RCC 7860 (cell line): ENCODE measurements at regions not wholly inside any gene's neighbourhood (a gene's known extent, or its start where the extent isn't known, plus 50 kb on each side); places are given as distances from the start of the nearest gene placed in this dataset.
A peak's percentile ranks its signal among the peaks of the same experiment; 100 is the strongest.
"Not testable (repeated sequence)": the region's sequence is repeated elsewhere in the genome, so short reads cannot be mapped to it uniquely, and the experiment has no call there.

ENCODE experiments used
- DNase-seq: peaks from one replicate; pipeline ENCODE4 v3.0.0-alpha.2; 2015; ENCODE audit warnings: low spot score
- FAIRE-seq: peaks from 2 replicates; lab custom pipeline; 2012; peaks lifted over from hg19 to GRCh38; lab: Jason Lieb, UNC

GRCh38 chr1:222187566-222188332 lies 360.2 kb downstream of the HHIPL2 start:
- DNase-seq (no peak), FAIRE-seq (no peak)

- no peak for DNase-seq
- no peak for FAIRE-seq
Measured at GRCh38 chr1:222182641-222183040, 365.3 kb downstream of the HHIPL2 start.

- FAIRE-seq, result no peak
- no peak for DNase-seq
Measured at GRCh38 chr1:222181191-222181590, 366.7 kb downstream of the HHIPL2 start.

- FAIRE-seq, DNase-seq: not testable (repeated sequence)
Measured at GRCh38 chr1:222177496-222177895, 370.4 kb downstream of the HHIPL2 start.

GRCh38 chr1:222171005-222171404 lies 376.9 kb downstream of the HHIPL2 start:
- FAIRE-seq (peak; percentile 40), DNase-seq (peak; percentile 70)

GRCh38 chr1:222168621-222169020 lies 379.3 kb downstream of the HHIPL2 start:
- DNase-seq (no peak), FAIRE-seq (no peak)

- no peak for FAIRE-seq
- peak; percentile 23 for DNase-seq
Measured at GRCh38 chr1:222167896-222168295, 380.0 kb downstream of the HHIPL2 start.

GRCh38 chr1:222167111-222167510 lies 380.8 kb downstream of the HHIPL2 start:
- DNase-seq (peak; percentile 95), FAIRE-seq (peak; percentile 97)

- no peak for FAIRE-seq
- no peak for DNase-seq
Measured at GRCh38 chr1:222165629-222166028, 382.3 kb downstream of the HHIPL2 start.

GRCh38 chr1:222163895-222164294 lies 384.0 kb downstream of the HHIPL2 start:
- DNase-seq (no peak), FAIRE-seq (no peak)

GRCh38 chr1:222161676-222162075 lies 386.2 kb downstream of the HHIPL2 start:
- FAIRE-seq (no peak), DNase-seq (no peak)

GRCh38 chr1:222157612-222158011 lies 390.3 kb downstream of the HHIPL2 start:
- FAIRE-seq, result no peak

GRCh38 chr1:222140206-222140605 lies 398.3 kb upstream of the DUSP10 start:
- FAIRE-seq, result peak; percentile 10
- no peak for DNase-seq

More at GRCh38 chr1:222157612-222158011, 390.3 kb downstream of the HHIPL2 start:
- DNase-seq, result no peak

GRCh38 chr1:222138095-222138494 lies 396.2 kb upstream of the DUSP10 start:
- FAIRE-seq, result peak; percentile 85

GRCh38 chr1:222136869-222137268 lies 395.0 kb upstream of the DUSP10 start:
- FAIRE-seq, result no peak
- no peak for DNase-seq

More at GRCh38 chr1:222138095-222138494, 396.2 kb upstream of the DUSP10 start:
- no peak for DNase-seq

GRCh38 chr1:222129041-222129440 lies 387.2 kb upstream of the DUSP10 start:
- DNase-seq, result no peak
- no peak for FAIRE-seq

- FAIRE-seq, result no peak
- no peak for DNase-seq
Measured at GRCh38 chr1:222127526-222128152, 385.8 kb upstream of the DUSP10 start.

GRCh38 chr1:222127096-222127495 lies 385.2 kb upstream of the DUSP10 start:
- DNase-seq (no peak), FAIRE-seq (no peak)

GRCh38 chr1:222126052-222126451 lies 384.2 kb upstream of the DUSP10 start:
- FAIRE-seq, result no peak
- no peak for DNase-seq

GRCh38 chr1:222124602-222125001 lies 382.7 kb upstream of the DUSP10 start:
- no peak for FAIRE-seq

GRCh38 chr1:222123111-222123510 lies 381.2 kb upstream of the DUSP10 start:
- no peak for DNase-seq

More at GRCh38 chr1:222124602-222125001, 382.7 kb upstream of the DUSP10 start:
- DNase-seq, result no peak

GRCh38 chr1:222117809-222118208 lies 375.9 kb upstream of the DUSP10 start:
- no peak for DNase-seq
- FAIRE-seq, result no peak

More at GRCh38 chr1:222123111-222123510, 381.2 kb upstream of the DUSP10 start:
- no peak for FAIRE-seq
